Immature natural killer cell (primary cell): ENCODE measurements at regions not wholly inside any gene's neighbourhood (a gene's known extent, or its start where the extent isn't known, plus 50 kb on each side); places are given as distances from the start of the nearest gene placed in this dataset.
"Not testable (repeated sequence)": the region's sequence is repeated elsewhere in the genome, so short reads cannot be mapped to it uniquely, and the experiment has no call there.

Experiments
- DNase-seq, 3 donors: peaks; one replicate each; pipeline ENCODE4 v3.0.0; 2022; ENCODE audit warnings: mixed read lengths in 1 of 3
- H3K27ac Mint-ChIP-seq, 6 donors: one replicate each; pipeline ENCODE4 v1.8.0; 2020; ENCODE audit warnings: mixed read lengths in 6 of 6, mild to moderate bottlenecking in 5 of 6, inconsistent platforms in 4 of 6, moderate library complexity in 3 of 6
- H3K27me3 Mint-ChIP-seq, 3 donors: one replicate each; pipeline ENCODE4 v1.8.0; 2020 to 2021; ENCODE audit warnings: low read depth in 3 of 3, mild to moderate bottlenecking in 3 of 3, mixed read lengths in 3 of 3, moderate library complexity in 3 of 3, inconsistent platforms in 1 of 3
- H3K36me3 Mint-ChIP-seq, 3 donors: one replicate each; pipeline ENCODE4 v1.8.0; 2020; ENCODE audit warnings: mixed read lengths in 3 of 3, inconsistent platforms in 2 of 3, mild to moderate bottlenecking in 2 of 3
- H3K4me1 Mint-ChIP-seq, 2 donors: one replicate each; pipeline ENCODE4 v1.8.0; 2020; ENCODE audit warnings: inconsistent platforms in 2 of 2, mild to moderate bottlenecking in 2 of 2, mixed read lengths in 2 of 2, moderate library complexity in 1 of 2
- H3K4me3 Mint-ChIP-seq, 5 donors: one replicate each; pipeline ENCODE4 v1.8.0; 2020; ENCODE audit warnings: mild to moderate bottlenecking in 5 of 5, mixed read lengths in 5 of 5, inconsistent platforms in 3 of 5, moderate library complexity in 3 of 5
- H3K9me3 Mint-ChIP-seq, 6 donors: one replicate each; pipeline ENCODE4 v1.8.0; 2020; ENCODE audit warnings: mild to moderate bottlenecking in 6 of 6, mixed read lengths in 6 of 6, inconsistent platforms in 4 of 6, moderate library complexity in 3 of 6

GRCh38 chr18:43341014-43341413 lies 63.7 kb upstream of the SYT4 start:
- H3K9me3 Mint-ChIP-seq: peaks cover 4 to 48% (median 18%) of the 10 kb centered on the region in 6 donors
- DNase-seq: no peak
- no peaks in the 10 kb centered on the region for H3K36me3 Mint-ChIP-seq
- H3K27ac Mint-ChIP-seq: no peak overlapping the region
- H3K27me3 Mint-ChIP-seq: peaks cover 0 to 1% (median 0%) of the 10 kb centered on the region in 3 donors
- no peaks in the 10 kb centered on the region for H3K4me1 Mint-ChIP-seq
- H3K4me3 Mint-ChIP-seq: no peak overlapping the region

GRCh38 chr18:43350176-43350575 lies 72.9 kb upstream of the SYT4 start:
- H3K36me3 Mint-ChIP-seq: no peaks in the 10 kb centered on the region
- H3K4me3 Mint-ChIP-seq: no peak overlapping the region
- H3K9me3 Mint-ChIP-seq: peaks cover 0 to 21% (median 6%) of the 10 kb centered on the region in 6 donors
- H3K4me1 Mint-ChIP-seq: no peaks in the 10 kb centered on the region
- H3K27me3 Mint-ChIP-seq: no peaks in the 10 kb centered on the region
- DNase-seq: no peak
- H3K27ac Mint-ChIP-seq: no peak overlapping the region

DNA sequence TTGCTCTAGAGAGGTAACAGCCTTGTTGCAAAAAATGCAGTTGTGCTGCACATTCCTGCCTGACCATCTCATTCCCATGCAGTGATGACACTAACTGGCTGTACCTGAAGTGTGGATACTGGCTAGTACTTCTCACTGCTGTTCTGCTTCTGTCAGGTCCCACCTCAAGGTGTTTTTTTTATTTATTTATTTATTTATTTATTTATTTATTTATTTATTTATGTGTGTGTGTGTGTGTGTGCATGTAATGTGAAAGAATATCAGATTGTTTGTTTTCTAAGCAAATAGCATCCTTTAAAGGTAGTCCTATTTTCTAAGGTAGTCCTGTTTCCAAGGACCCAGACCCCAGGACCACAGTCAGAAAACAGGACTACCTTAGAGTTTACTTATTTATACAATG lies 87.2 kb upstream of the SYT4 start:
- no peaks in the 10 kb centered on the region for H3K36me3 Mint-ChIP-seq
- DNase-seq: no peak
- peaks cover 0 to 10% (median 2%) of the 10 kb centered on the region in 6 donors for H3K9me3 Mint-ChIP-seq
- H3K27ac Mint-ChIP-seq: no peak overlapping the region
- H3K4me1 Mint-ChIP-seq: no peaks in the 10 kb centered on the region
- H3K4me3 Mint-ChIP-seq: no peak overlapping the region
- no peaks in the 10 kb centered on the region for H3K27me3 Mint-ChIP-seq

DNA sequence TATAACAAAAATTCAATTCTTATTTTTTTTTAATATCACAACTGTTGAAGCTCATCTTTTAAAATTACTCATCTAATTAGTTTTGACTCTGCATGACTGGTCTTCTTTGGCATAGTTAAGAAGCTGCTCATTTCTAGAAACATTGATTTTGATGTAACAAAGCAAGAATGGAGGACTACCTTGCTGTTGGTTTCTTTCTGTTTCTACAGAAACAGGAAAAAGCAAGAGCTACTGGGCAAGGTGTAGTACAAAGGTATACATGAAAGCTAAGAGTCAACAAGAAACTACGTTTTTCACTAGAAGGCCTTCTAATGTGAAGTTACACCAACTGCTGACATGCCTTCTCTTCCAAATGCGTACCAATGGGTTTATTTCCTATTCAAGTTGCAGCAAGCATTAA lies 90.6 kb upstream of the SYT4 start:
- Mint-ChIP-seq H3K9me3 (peaks cover 0 to 5% (median under 1%) of the 10 kb centered on the region in 6 donors), H3K36me3 (no peaks in the 10 kb centered on the region), H3K27ac (no peak overlapping the region), H3K4me1 (no peaks in the 10 kb centered on the region), H3K27me3 (peaks cover 0 to 2% (median 0%) of the 10 kb centered on the region in 3 donors), H3K4me3 (no peak overlapping the region)
- DNase-seq: no peak

GRCh38 chr18:43369311-43369710 lies 92.0 kb upstream of the SYT4 start:
- not testable (repeated sequence) for H3K27ac Mint-ChIP-seq, H3K4me1 Mint-ChIP-seq

DNA sequence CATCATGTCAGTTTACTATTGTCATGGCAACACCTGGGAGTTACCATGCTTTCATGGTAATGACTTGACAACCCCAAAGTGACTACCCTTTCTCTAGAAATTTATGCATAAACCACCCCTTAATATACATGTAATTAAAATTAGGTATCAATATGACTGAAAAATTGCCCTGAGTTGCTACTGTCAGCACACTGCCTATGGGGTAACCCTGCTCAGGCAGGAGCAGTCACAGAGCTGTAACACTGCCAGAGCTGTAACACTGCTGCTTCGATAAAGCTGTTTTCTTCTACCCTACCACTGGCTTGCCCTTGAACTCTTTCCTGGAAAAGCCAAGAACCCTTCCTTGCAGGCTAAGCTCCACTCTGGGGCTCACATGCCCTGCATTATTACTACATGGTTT lies 95.5 kb upstream of the SYT4 start:
- Mint-ChIP-seq H3K36me3 (no peaks in the 10 kb centered on the region), H3K27me3 (peaks cover 0 to 2% (median 0%) of the 10 kb centered on the region in 3 donors), H3K4me1 (no peaks in the 10 kb centered on the region), H3K4me3 (no peak overlapping the region), H3K9me3 (peaks cover 0 to 11% (median 1%) of the 10 kb centered on the region in 6 donors), H3K27ac (no peak overlapping the region)
- DNase-seq: no peak

More at GRCh38 chr18:43369311-43369710, 92.0 kb upstream of the SYT4 start:
- DNase-seq, H3K27me3 Mint-ChIP-seq, H3K36me3 Mint-ChIP-seq, H3K4me3 Mint-ChIP-seq, H3K9me3 Mint-ChIP-seq: not testable (repeated sequence)

DNA sequence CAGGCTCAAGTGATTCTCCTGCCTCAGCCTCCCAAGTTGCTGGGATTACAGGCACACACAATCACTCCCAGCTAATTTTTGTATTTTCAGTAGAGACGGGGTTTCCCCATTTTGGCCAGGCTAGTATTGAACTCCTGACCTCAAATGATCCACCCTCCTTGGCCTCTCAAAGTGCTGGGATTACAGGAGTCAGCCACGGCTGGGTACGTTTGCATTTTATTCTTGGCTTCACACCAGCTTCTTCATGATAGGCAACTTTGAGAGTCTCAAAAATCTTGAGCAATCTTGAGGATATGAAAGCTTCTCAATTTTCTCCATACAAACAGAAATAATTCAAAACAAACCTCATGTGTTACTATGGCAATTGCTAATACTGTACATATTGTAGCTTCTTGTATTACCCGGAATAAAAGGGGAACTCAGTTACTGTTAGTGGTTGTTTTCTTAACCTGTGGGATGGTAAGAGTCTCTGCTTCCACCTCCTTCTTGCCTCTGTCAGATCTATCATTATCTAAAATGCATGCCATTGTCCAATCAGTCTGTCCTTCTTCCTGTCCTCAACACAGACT lies 102.9 kb upstream of the SYT4 start:
- Mint-ChIP-seq H3K4me1 (no peaks in the 10 kb centered on the region), H3K9me3 (peaks cover 3 to 22% (median 6%) of the 10 kb centered on the region in 6 donors), H3K4me3 (no peak overlapping the region), H3K27ac (no peak overlapping the region), H3K36me3 (no peaks in the 10 kb centered on the region), H3K27me3 (no peaks in the 10 kb centered on the region)
- no peak for DNase-seq

DNA sequence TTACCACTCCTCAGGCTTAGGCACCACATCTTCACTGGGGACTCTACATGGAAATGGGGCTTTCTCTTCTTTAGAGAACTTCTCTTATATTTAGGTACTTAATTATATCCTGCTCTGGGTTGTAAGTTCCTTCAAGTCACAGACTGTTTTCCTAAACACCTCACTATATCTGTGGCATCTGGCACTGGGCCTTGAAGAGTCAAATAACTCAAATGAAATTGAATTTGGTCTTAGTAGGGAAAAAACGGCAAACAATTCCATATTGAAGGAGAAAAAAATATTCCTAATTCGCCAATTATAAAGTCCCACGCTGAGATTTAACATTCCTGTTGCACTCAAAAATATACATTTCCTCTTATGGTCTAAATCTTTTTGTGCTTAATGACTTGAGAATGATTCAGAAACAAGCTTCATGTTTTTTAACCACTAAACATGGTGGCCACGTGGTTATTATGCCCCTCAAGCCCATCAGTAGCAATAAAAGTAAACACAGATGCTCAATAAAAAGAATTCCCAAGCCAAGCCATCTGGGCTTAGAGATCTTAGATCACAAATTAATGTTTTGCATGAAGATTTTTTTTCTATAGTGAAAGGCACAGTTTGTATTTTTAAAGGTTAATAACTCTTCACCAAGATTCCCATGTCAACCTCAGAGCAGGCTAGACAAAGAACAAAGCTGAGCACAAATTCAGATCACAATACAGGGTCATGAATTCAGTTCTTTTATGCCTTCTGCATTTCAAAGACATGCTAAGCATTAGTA lies 105.5 kb upstream of the SYT4 start:
- no peak for DNase-seq
- peaks cover 3 to 27% (median 6%) of the 10 kb centered on the region in 6 donors for H3K9me3 Mint-ChIP-seq
- H3K4me3 Mint-ChIP-seq: no peak overlapping the region
- no peaks in the 10 kb centered on the region for H3K36me3 Mint-ChIP-seq
- no peaks in the 10 kb centered on the region for H3K4me1 Mint-ChIP-seq
- no peaks in the 10 kb centered on the region for H3K27me3 Mint-ChIP-seq
- H3K27ac Mint-ChIP-seq: no peak overlapping the region

DNA sequence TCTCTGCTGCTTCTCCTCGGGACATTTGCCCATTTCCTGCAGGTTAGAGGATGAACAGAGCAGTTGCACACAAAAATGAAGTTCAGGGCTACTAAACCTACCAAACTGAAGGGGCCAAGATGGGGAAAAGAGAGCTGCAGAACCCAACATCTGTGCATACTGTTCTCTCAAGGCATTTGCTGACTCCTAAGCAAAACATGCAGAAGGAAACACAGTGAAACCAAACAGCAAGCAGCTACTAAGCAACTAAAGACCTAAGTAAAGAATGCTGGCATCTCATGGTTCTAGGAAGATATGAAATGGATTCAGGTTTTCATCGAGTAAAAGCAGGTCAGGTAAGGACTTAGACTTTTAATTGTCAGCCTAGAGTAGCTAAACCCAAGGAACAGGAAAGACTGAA lies 111.9 kb upstream of the SYT4 start:
- Mint-ChIP-seq H3K4me3 (no peak overlapping the region), H3K27ac (no peak overlapping the region)

GRCh38 chr18:43392168-43392567 lies 114.9 kb upstream of the SYT4 start:
- Mint-ChIP-seq H3K4me3 (no peak overlapping the region), H3K27me3 (peaks cover 0 to 1% (median 0%) of the 10 kb centered on the region in 3 donors), H3K4me1 (no peaks in the 10 kb centered on the region), H3K9me3 (peaks cover 0 to 6% (median 2%) of the 10 kb centered on the region in 6 donors), H3K27ac (no peak overlapping the region), H3K36me3 (no peaks in the 10 kb centered on the region)
- no peak for DNase-seq

More for the DNA sequence above, 111.9 kb upstream of the SYT4 start:
- H3K4me1 Mint-ChIP-seq: no peaks in the 10 kb centered on the region
- H3K27me3 Mint-ChIP-seq: peaks cover 0 to 1% (median 0%) of the 10 kb centered on the region in 3 donors
- H3K9me3 Mint-ChIP-seq: peaks cover 0 to 13% (median 5%) of the 10 kb centered on the region in 6 donors
- H3K36me3 Mint-ChIP-seq: no peaks in the 10 kb centered on the region
- DNase-seq: no peak

GRCh38 chr18:43393174-43393573 lies 115.9 kb upstream of the SYT4 start:
- peaks cover 0 to 6% (median 1%) of the 10 kb centered on the region in 6 donors for H3K9me3 Mint-ChIP-seq
- no peaks in the 10 kb centered on the region for H3K36me3 Mint-ChIP-seq
- H3K4me1 Mint-ChIP-seq: no peaks in the 10 kb centered on the region
- H3K4me3 Mint-ChIP-seq: no peak overlapping the region
- DNase-seq: no peak
- peaks cover 0 to 1% (median 0%) of the 10 kb centered on the region in 3 donors for H3K27me3 Mint-ChIP-seq
- no peak overlapping the region for H3K27ac Mint-ChIP-seq

GRCh38 chr18:43396266-43396665 lies 119.0 kb upstream of the SYT4 start:
- H3K9me3 Mint-ChIP-seq: peaks cover 0 to 7% (median 5%) of the 10 kb centered on the region in 6 donors
- no peak for DNase-seq
- no peak overlapping the region for H3K27ac Mint-ChIP-seq
- H3K4me1 Mint-ChIP-seq: no peaks in the 10 kb centered on the region
- no peak overlapping the region for H3K4me3 Mint-ChIP-seq
- peaks cover 0 to 4% (median 0%) of the 10 kb centered on the region in 3 donors for H3K27me3 Mint-ChIP-seq
- H3K36me3 Mint-ChIP-seq: no peaks in the 10 kb centered on the region

- Mint-ChIP-seq H3K9me3 (peaks cover 0 to 14% (median 5%) of the 10 kb centered on the region in 6 donors), H3K4me1 (no peaks in the 10 kb centered on the region)
Observed at GRCh38 chr18:43398601-43399000, 121.3 kb upstream of the SYT4 start.

GRCh38 chr18:43405097-43405496 lies 127.8 kb upstream of the SYT4 start:
- no peaks in the 10 kb centered on the region for H3K4me1 Mint-ChIP-seq
- no peak overlapping the region for H3K4me3 Mint-ChIP-seq
- no peak for DNase-seq
- no peak overlapping the region for H3K27ac Mint-ChIP-seq
- H3K36me3 Mint-ChIP-seq: no peaks in the 10 kb centered on the region
- H3K9me3 Mint-ChIP-seq: peaks cover 0 to 18% (median 5%) of the 10 kb centered on the region in 6 donors
- H3K27me3 Mint-ChIP-seq: peaks cover 0 to 2% (median 0%) of the 10 kb centered on the region in 3 donors

More at GRCh38 chr18:43398601-43399000, 121.3 kb upstream of the SYT4 start:
- Mint-ChIP-seq H3K27me3 (peaks cover 0 to 4% (median 0%) of the 10 kb centered on the region in 3 donors), H3K36me3 (no peaks in the 10 kb centered on the region), H3K27ac (no peak overlapping the region), H3K4me3 (no peak overlapping the region)
- no peak for DNase-seq
